ENCODE measurements at regions not wholly inside any gene's neighbourhood (a gene's known extent, or its start where the extent isn't known, plus 50 kb on each side); places are given as distances from the start of the nearest gene placed in this dataset.

GRCh38 chr11:86181379-86181778 is 63.2 kb upstream of the EED start:
- DNase-seq (no peak), ATAC-seq (ENCODE audit: low FRiP score in 2 of 2) (no peak)
- no peak overlapping the region for H3K4me3 ChIP-seq
- no peaks in the 10 kb centered on the region for H3K36me3 ChIP-seq
- peaks cover 2 to 11% (median 7%) of the 10 kb centered on the region in 4 donors for H3K4me1 ChIP-seq
- no peaks in the 10 kb centered on the region for H3K27me3 ChIP-seq
- 87 to 95% methylated on average over 4 of the region's 4 CpGs for WGBS, 2 donors
- H3K27ac ChIP-seq: no peak overlapping the region
- H3K9me3 ChIP-seq: no peaks in the 10 kb centered on the region
- TF ChIP-seq CTCF (IDR thresholded peaks at IDR 0.05): no peak
- no peak for TF ChIP-seq POLR2AphosphoS5 (IDR thresholded peaks at IDR 0.05)
- TF ChIP-seq POLR2A (IDR thresholded peaks at IDR 0.05): no peak
- no peak for TF ChIP-seq EP300 (IDR thresholded peaks at IDR 0.05)

DNA sequence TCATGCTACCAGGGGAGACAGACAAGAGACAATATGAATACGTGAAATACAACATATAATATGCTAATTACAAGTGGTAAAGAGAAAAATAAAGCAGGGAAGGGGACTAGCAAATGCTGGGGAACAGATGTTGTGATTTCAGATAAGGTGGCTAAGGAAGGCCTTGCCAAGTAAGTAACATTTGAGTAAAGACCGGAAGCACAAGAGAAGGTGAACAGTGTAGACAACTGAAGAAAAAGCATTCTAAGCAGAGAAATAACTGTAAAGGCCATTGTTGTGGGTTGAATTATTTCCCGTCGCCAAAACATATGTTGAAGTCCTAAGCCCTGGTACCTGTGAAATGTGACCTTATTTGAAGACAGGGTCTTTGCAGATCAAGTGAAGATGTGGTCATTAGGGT is 63.7 kb upstream of the EED start:
- no peak overlapping the region for H3K27ac ChIP-seq
- no peaks in the 10 kb centered on the region for H3K27me3 ChIP-seq
- TF ChIP-seq EP300 (IDR thresholded peaks at IDR 0.05): no peak
- TF ChIP-seq CTCF (IDR thresholded peaks at IDR 0.05): no peak
- TF ChIP-seq POLR2A (IDR thresholded peaks at IDR 0.05): no peak
- TF ChIP-seq POLR2AphosphoS5 (IDR thresholded peaks at IDR 0.05): no peak
- H3K36me3 ChIP-seq: no peaks in the 10 kb centered on the region
- H3K4me1 ChIP-seq: peaks cover 2 to 11% (median 9%) of the 10 kb centered on the region in 4 donors
- 74 to 85% methylated on average over 4 of the region's 4 CpGs for WGBS, 2 donors
- ATAC-seq (ENCODE audit: low FRiP score in 2 of 2): no peak
- no peaks in the 10 kb centered on the region for H3K9me3 ChIP-seq
- no peak for DNase-seq
- H3K4me3 ChIP-seq: no peak overlapping the region

GRCh38 chr11:86180423-86180822 is 64.1 kb upstream of the EED start:
- no peak for DNase-seq
- no peak overlapping the region for H3K27ac ChIP-seq
- H3K27me3 ChIP-seq: no peaks in the 10 kb centered on the region
- H3K4me3 ChIP-seq: no peak overlapping the region
- no peaks in the 10 kb centered on the region for H3K9me3 ChIP-seq
- ATAC-seq (ENCODE audit: low FRiP score in 2 of 2): no peak
- H3K36me3 ChIP-seq: no peaks in the 10 kb centered on the region
- TF ChIP-seq EP300 (IDR thresholded peaks at IDR 0.05): no peak
- peak in 1 of 6 experiments; percentile 6 for TF ChIP-seq CTCF (IDR thresholded peaks at IDR 0.05)
- WGBS, 2 donors: 65 to 85% methylated on average over 6 of the region's 6 CpGs
- peaks cover 2 to 11% (median 9%) of the 10 kb centered on the region in 4 donors for H3K4me1 ChIP-seq

- Histone ChIP-seq H3K27me3 (no peaks in the 10 kb centered on the region), H3K9me3 (no peaks in the 10 kb centered on the region), H3K36me3 (no peaks in the 10 kb centered on the region), H3K27ac (no peak overlapping the region), H3K4me1 (peaks cover 4 to 18% (median 12%) of the 10 kb centered on the region in 4 donors), H3K4me3 (no peak overlapping the region)
- no peak for TF ChIP-seq POLR2A (IDR thresholded peaks at IDR 0.05)
- TF ChIP-seq CTCF (IDR thresholded peaks at IDR 0.05): no peak
- TF ChIP-seq EP300 (IDR thresholded peaks at IDR 0.05): no peak
- no peak for TF ChIP-seq POLR2AphosphoS5 (IDR thresholded peaks at IDR 0.05)
- ATAC-seq (ENCODE audit: low FRiP score in 2 of 2): no peak
- DNase-seq: no peak
- 53 to 59% methylated on average over 5 of the region's 5 CpGs for WGBS, 2 donors
These were observed 64.9 kb upstream of the EED start for GRCh38 chr11:86179646-86180064.

DNA sequence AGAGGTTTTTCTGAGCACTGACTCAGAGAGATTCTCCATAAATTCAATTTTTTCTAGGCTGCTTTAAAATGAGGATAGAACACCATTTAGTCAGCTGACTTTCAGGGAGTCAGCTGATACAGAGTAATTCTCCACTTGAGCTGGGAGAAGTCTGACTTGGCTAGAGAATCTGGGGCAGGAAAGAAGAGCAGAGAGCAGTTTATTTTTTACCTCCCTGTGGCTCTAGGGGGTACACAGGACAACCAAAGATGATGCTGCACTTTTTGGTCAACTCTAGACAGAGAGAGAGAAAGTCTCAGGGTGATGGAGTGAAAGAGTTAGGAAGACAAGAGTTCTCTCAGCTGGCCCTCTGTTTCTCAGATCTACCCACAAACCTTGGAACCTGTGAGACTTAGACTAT is 67.3 kb upstream of the EED start:
- Histone ChIP-seq H3K4me1 (peaks cover 10 to 27% (median 19%) of the 10 kb centered on the region in 4 donors), H3K9me3 (no peaks in the 10 kb centered on the region), H3K4me3 (no peak overlapping the region), H3K27me3 (no peaks in the 10 kb centered on the region), H3K36me3 (no peaks in the 10 kb centered on the region), H3K27ac (peak overlapping the region in 2 of 4 donors; percentile 9 to 39)
- TF ChIP-seq POLR2A (IDR thresholded peaks at IDR 0.05) (no peak), EP300 (IDR thresholded peaks at IDR 0.05) (no peak)
- ATAC-seq (ENCODE audit: low FRiP score in 2 of 2) (no peak), DNase-seq (no peak)

Data from upper lobe of left lung (tissue), 6 donors.